HL-60 (cell line): ENCODE measurements at regions not wholly inside any gene's neighbourhood (a gene's known extent, or its start where the extent isn't known, plus 50 kb on each side); places are given as distances from the start of the nearest gene placed in this dataset.

Experiments
- DNase-seq, 2 experiments: peaks; one replicate each; pipeline ENCODE4 v3.0.0-alpha.2; 2010 to 2020; ENCODE audit warnings: low read depth in 1 of 2, low spot score in 1 of 2
- H3K27ac ChIP-seq: fragments of 250-450 bp; sonication (Bioruptor Pico); replicated peaks from 2 replicates; pipeline ENCODE4 v1.5.1; 2020; ENCODE audit warnings: mild to moderate bottlenecking, moderate library complexity
- H3K27me3 ChIP-seq: fragments of 250-450 bp; sonication (Bioruptor Pico); 2 replicates; pipeline ENCODE4 v1.5.1; 2021; ENCODE audit warnings: mild to moderate bottlenecking, moderate library complexity; ENCODE audit not compliant: insufficient read depth, poor library complexity, severe bottlenecking
- H3K4me3 ChIP-seq: replicated peaks from 2 replicates; pipeline ENCODE4 v1.5.1; 2011; ENCODE audit warnings: mild to moderate bottlenecking, control low read depth, low read length; ENCODE audit not compliant: insufficient read depth
- CTCF ChIP-seq: IDR thresholded peaks from one replicate; pipeline ENCODE4 v1.5.1; 2011; ENCODE audit warnings: low read length, control low read depth, inconsistent platforms; ENCODE audit not compliant: insufficient read depth
- GABPA ChIP-seq: IDR thresholded peaks from 2 replicates; pipeline ENCODE4 v1.6.1; 2012; ENCODE audit warnings: low read depth
- POLR2AphosphoS5 ChIP-seq: IDR thresholded peaks from 2 replicates; pipeline ENCODE4 v1.6.1; 2012; ENCODE audit warnings: low read depth
- REST ChIP-seq: IDR thresholded peaks from 2 replicates; pipeline ENCODE4 v1.6.1; 2012; ENCODE audit warnings: low read depth; ENCODE audit not compliant: insufficient replicate concordance
- SPI1 ChIP-seq: IDR thresholded peaks from 2 replicates; pipeline ENCODE4 v1.6.1; 2012; ENCODE audit warnings: low read depth, mild to moderate bottlenecking, borderline replicate concordance

- peaks cover 2% of the 10 kb centered on the region for H3K27me3 ChIP-seq
- no peak for TF ChIP-seq GABPA
- TF ChIP-seq REST = no peak
- TF ChIP-seq SPI1 = no peak
- no peak for TF ChIP-seq POLR2AphosphoS5
- TF ChIP-seq CTCF = no peak
- H3K4me3 ChIP-seq = no peak overlapping the region
- no peak for DNase-seq
- no peak overlapping the region for H3K27ac ChIP-seq
These were observed 185.8 kb upstream of the PHYHIPL start for GRCh38 chr10:58990693-58991092.

- Histone ChIP-seq H3K27me3 (peaks cover 2% of the 10 kb centered on the region), H3K4me3 (no peak overlapping the region), H3K27ac (no peak overlapping the region)
- no peak for DNase-seq
- TF ChIP-seq GABPA (no peak), POLR2AphosphoS5 (no peak), SPI1 (no peak), REST (no peak), CTCF (no peak)
These were observed 184.6 kb upstream of the PHYHIPL start for GRCh38 chr10:58991856-58992255.

- Histone ChIP-seq H3K4me3 (no peak overlapping the region), H3K27ac (no peak overlapping the region), H3K27me3 (peaks cover 2% of the 10 kb centered on the region)
- DNase-seq = no peak
- TF ChIP-seq CTCF (no peak), POLR2AphosphoS5 (no peak), REST (no peak), SPI1 (no peak), GABPA (no peak)
These were observed 183.5 kb upstream of the PHYHIPL start for GRCh38 chr10:58992830-58993460.
